Stomach (tissue), 8 donors: ENCODE measurements at regions not wholly inside any gene's neighbourhood (a gene's known extent, or its start where the extent isn't known, plus 50 kb on each side); places are given as distances from the start of the nearest gene placed in this dataset.

Experiments
- DNase-seq, 2 donors: peaks; one replicate each; pipeline versions ENCODE4 v3.0.0 to v3.0.0-alpha.2; 2013 to 2019
- H3K27ac ChIP-seq, 5 donors: fragments of 200-600 bp in 4 of 5; sonication (generic) in 4 of 5; one replicate each; pipeline ENCODE4 v1.5.1; 2013 to 2019; ENCODE audit warnings: mild to moderate bottlenecking in 1 of 5, moderate library complexity in 1 of 5
- H3K27me3 ChIP-seq, 3 donors: fragments of 200-600 bp; sonication (generic); one replicate each; pipeline ENCODE4 v1.5.1; 2017 to 2019; ENCODE audit warnings: mixed run types in 1 of 3
- H3K36me3 ChIP-seq, 4 donors: fragments of 200-600 bp; sonication (generic); 1 replicate in 3 of 4; 2 replicates in 1 of 4; pipeline ENCODE4 v1.5.1; 2016 to 2019
- H3K4me1 ChIP-seq, 4 donors: fragments of 200-600 bp; sonication (generic); one replicate each; pipeline ENCODE4 v1.5.1; 2016 to 2019
- H3K4me3 ChIP-seq, 4 donors: fragments of 200-600 bp; sonication (generic) in 3 of 4; one replicate each; pipeline ENCODE4 v1.5.1; 2016 to 2019; ENCODE audit warnings: mild to moderate bottlenecking in 1 of 4
- H3K9me3 ChIP-seq, 4 donors: fragments of 200-600 bp; sonication (generic); one replicate each; pipeline ENCODE4 v1.5.1; 2016 to 2019
- EP300 ChIP-seq: sonication (generic); formaldehyde crosslinking; IDR thresholded peaks from one replicate; pipeline ENCODE4 v1.6.1; 2017; ENCODE audit warnings: antibody characterized with exemption
- POLR2A ChIP-seq, 4 donors: fragments of 450-650 bp; IDR thresholded peaks; one replicate each; pipeline ENCODE4 v1.6.1; 2016; ENCODE audit warnings: antibody characterized with exemption in 4 of 4, control low read depth in 2 of 4, mild to moderate bottlenecking in 1 of 4, moderate library complexity in 1 of 4
- POLR2AphosphoS5 ChIP-seq, 3 donors: sonication (generic); formaldehyde crosslinking; IDR thresholded peaks; one replicate each; pipeline ENCODE4 v1.6.1; 2016; ENCODE audit warnings: antibody characterized with exemption in 3 of 3
- WGBS, 5 donors: extraction: QIAGEN DNeasy Blood & Tissue Kit in 3 of 5; methylation state at CpG; one replicate each; pipeline versions ENCODE4 v1.1.5 to v1.1.7; 2013 to 2018; 5-methylcytosine and 5-hydroxymethylcytosine counted together
- intact Hi-C: fragments of 100-400 bp; cut with DNase I; formaldehyde crosslinking; loops from one replicate; pipeline ENCODE4 v1.15.1; 2023; ENCODE audit warnings: low total_unique reads
- TF ChIP-seq, protein P1 (sequence below), 7 experiments: fragments of 450-650 bp in 4 of 7; fragments of 200-600 bp in 3 of 7; sonication (generic) in 3 of 7; IDR thresholded peaks; one replicate each; pipeline ENCODE4 v1.5.1; 2016 to 2019; ENCODE audit warnings: antibody characterized with exemption in 7 of 7, control low read depth in 2 of 7, mild to moderate bottlenecking in 1 of 7
- donor health status: healthy with polysubstance abuse.
- donor health status: Bipolar disorder and iron deficiency.
- donor health status: healthy.

DNA sequence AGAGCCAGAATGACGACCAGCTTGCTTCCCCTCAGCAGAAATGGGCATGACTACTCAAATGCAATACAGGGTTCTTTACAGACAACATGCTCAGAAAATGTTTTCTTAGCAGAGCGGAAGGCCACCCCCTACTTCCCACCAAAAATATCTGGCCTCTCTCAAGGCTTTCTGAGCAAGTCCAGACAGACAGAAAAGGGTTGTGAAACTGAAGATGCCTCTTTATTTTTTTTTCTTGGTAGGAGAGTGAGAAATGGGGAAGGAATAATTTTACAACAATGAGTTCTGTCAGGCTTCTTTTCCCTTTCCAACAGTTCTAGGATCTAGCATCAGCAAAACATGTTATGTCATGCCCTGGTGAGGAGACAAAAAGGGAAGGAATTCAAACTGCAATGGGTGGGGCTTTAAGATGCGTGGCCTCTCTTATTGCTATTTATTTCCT, 172.0 kb upstream of the CAMK1G start:
- no peaks in the 10 kb centered on the region for H3K36me3 ChIP-seq
- intact Hi-C loops: no loop called here
- peak overlapping the region in 1 of 5 donors; percentile 4 for H3K27ac ChIP-seq
- no peaks in the 10 kb centered on the region for H3K4me1 ChIP-seq
- peaks cover 0 to 8% (median 0%) of the 10 kb centered on the region in 3 donors for H3K27me3 ChIP-seq
- no peak for TF ChIP-seq EP300
- TF ChIP-seq POLR2A (IDR thresholded peaks at IDR 0.05): no peak
- no peak for TF ChIP-seq POLR2AphosphoS5 (IDR thresholded peaks at IDR 0.05)
- TF ChIP-seq, protein P1, sequence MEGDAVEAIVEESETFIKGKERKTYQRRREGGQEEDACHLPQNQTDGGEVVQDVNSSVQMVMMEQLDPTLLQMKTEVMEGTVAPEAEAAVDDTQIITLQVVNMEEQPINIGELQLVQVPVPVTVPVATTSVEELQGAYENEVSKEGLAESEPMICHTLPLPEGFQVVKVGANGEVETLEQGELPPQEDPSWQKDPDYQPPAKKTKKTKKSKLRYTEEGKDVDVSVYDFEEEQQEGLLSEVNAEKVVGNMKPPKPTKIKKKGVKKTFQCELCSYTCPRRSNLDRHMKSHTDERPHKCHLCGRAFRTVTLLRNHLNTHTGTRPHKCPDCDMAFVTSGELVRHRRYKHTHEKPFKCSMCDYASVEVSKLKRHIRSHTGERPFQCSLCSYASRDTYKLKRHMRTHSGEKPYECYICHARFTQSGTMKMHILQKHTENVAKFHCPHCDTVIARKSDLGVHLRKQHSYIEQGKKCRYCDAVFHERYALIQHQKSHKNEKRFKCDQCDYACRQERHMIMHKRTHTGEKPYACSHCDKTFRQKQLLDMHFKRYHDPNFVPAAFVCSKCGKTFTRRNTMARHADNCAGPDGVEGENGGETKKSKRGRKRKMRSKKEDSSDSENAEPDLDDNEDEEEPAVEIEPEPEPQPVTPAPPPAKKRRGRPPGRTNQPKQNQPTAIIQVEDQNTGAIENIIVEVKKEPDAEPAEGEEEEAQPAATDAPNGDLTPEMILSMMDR (IDR thresholded peaks at IDR 0.05): no peak
- H3K9me3 ChIP-seq: no peaks in the 10 kb centered on the region
- DNase-seq: peak in 1 of 2 donors; percentile 66
- 30 to 53% (median 39%) methylated on average over 3 of the region's 3 CpGs for WGBS, 5 donors
- H3K4me3 ChIP-seq: no peak overlapping the region

DNA sequence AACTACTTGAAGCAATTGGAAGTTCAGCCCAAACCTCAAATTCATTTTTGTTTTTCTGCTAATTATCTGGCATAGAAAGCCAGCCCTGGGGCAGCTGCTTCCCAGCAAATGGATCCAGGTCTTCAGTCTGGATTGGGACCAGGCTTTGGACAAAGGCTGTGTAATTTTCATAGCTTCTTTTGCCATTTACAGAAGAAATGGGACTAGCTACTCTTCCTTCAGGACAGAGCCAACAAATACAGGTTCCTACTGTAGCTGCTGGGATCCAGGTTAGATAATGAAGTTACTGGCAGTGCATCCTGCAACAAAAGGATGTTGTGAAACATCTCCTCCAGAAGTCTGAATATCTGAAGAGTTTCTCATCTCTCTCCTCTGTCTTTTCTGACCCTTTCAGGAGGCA, 171.5 kb upstream of the CAMK1G start:
- no peaks in the 10 kb centered on the region for H3K4me1 ChIP-seq
- intact Hi-C loops: no loop called here
- no peak overlapping the region for H3K27ac ChIP-seq
- no peak for DNase-seq
- no peaks in the 10 kb centered on the region for H3K36me3 ChIP-seq
- no peak overlapping the region for H3K4me3 ChIP-seq
- H3K9me3 ChIP-seq: no peaks in the 10 kb centered on the region
- TF ChIP-seq, protein P1 (IDR thresholded peaks at IDR 0.05): no peak
- TF ChIP-seq POLR2A (IDR thresholded peaks at IDR 0.05): no peak
- no peak for TF ChIP-seq POLR2AphosphoS5 (IDR thresholded peaks at IDR 0.05)
- no peak for TF ChIP-seq EP300
- H3K27me3 ChIP-seq: peaks cover 0 to 8% (median 0%) of the 10 kb centered on the region in 3 donors

DNA sequence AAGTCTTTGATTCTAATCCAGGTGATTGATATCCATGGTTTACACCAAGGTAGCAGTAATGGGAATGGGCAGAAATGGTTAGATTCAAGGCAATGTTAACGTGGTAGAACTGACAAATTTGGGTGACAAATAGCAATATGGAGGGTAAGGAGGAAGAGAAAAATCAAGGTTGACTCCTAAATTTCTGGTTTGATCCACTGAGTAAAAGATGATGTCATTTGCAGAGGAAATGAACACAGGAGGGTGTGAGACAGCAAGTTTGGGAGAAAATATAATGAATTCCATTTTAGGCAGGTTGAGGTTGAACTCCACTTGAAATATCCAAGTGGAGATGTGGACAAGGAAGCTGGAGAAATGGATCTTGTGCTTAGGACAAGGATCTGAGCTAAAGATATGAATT, 170.9 kb upstream of the CAMK1G start:
- no peak overlapping the region for H3K27ac ChIP-seq

DNA sequence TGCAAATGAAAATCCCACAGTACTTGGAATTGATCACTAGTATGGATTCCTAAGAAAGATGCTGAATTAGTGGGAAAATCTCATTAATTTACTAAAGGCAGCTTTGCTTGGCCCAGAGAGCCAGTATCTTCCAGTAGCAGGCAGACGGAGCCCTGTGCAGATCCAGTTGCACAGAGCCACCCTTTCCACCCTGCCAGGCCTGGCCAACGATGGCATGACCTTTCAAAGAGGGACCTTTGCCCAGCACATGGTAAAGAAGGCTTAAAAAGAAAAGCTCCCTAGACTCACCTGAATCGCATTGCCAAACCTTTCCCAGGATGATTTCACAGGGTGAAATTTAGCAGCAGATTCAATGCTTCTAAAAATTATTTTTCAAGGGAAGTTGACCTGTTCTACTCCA, 170.5 kb upstream of the CAMK1G start:
- Histone ChIP-seq H3K27me3 (peaks cover 0 to 8% (median 0%) of the 10 kb centered on the region in 3 donors), H3K27ac (no peak overlapping the region), H3K36me3 (no peaks in the 10 kb centered on the region), H3K4me3 (no peak overlapping the region), H3K4me1 (no peaks in the 10 kb centered on the region), H3K9me3 (no peaks in the 10 kb centered on the region)
- intact Hi-C loops: no loop called here
- no peak for TF ChIP-seq POLR2A (IDR thresholded peaks at IDR 0.05)
- TF ChIP-seq, protein P1 (IDR thresholded peaks at IDR 0.05): no peak
- no peak for TF ChIP-seq EP300
- no peak for TF ChIP-seq POLR2AphosphoS5 (IDR thresholded peaks at IDR 0.05)
- DNase-seq: no peak
- WGBS, 5 donors: 66 to 81% (median 69%) methylated on average over 3 of the region's 3 CpGs

More for the DNA sequence above, 170.9 kb upstream of the CAMK1G start:
- intact Hi-C loops: no loop called here
- Histone ChIP-seq H3K27me3 (peaks cover 0 to 8% (median 0%) of the 10 kb centered on the region in 3 donors), H3K4me1 (no peaks in the 10 kb centered on the region), H3K36me3 (no peaks in the 10 kb centered on the region), H3K4me3 (no peak overlapping the region), H3K9me3 (no peaks in the 10 kb centered on the region)
- no peak for TF ChIP-seq EP300
- no peak for TF ChIP-seq POLR2AphosphoS5 (IDR thresholded peaks at IDR 0.05)
- TF ChIP-seq, protein P1 (IDR thresholded peaks at IDR 0.05): no peak
- TF ChIP-seq POLR2A (IDR thresholded peaks at IDR 0.05): no peak
- WGBS, 5 donors: 52 to 81% (median 71%) methylated on average over 1 of the region's 1 CpG
- no peak for DNase-seq
